ENCODE measurements at regions not wholly inside any gene's neighbourhood (a gene's known extent, or its start where the extent isn't known, plus 50 kb on each side); places are given as distances from the start of the nearest gene placed in this dataset.
A peak's percentile ranks its signal among the peaks of the same experiment; 100 is the strongest.

DNA sequence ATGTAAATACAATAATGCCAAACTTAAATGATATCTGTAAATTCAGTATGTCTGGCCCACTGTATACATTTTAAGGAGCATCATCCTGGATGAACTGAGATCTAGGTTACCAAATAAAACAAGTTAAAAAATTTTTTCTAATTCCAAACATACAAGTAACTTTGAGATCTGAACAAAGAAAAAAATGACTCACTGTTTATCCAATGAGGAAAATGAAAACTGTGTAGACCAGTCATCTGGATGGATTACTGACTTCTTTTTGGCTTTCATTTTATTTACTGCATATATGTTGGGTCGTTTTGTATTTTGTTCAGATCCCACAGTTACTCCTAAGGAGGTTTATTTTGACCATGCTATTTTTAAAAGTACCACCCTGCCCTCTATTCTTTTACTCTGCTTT is 189.8 kb downstream of the RBM43 start:
- H3K27me3 ChIP-seq (replicated peaks; ENCODE audit: control insufficient read depth, insufficient read depth, low read length), result no peaks in the 10 kb centered on the region
- H3K4me3 ChIP-seq (ENCODE audit: low read length), result no peak overlapping the region
- H3K36me3 ChIP-seq (ENCODE audit: control insufficient read depth, insufficient read depth, low read length, severe bottlenecking), result no peaks in the 10 kb centered on the region
- H3K4me1 ChIP-seq (ENCODE audit: control insufficient read depth, insufficient read depth, low read length), result no peaks in the 10 kb centered on the region
- H3K9ac ChIP-seq (ENCODE audit: low read length), result no peak overlapping the region
- no peak for DNase-seq (ENCODE audit: low read depth)
- H3K9me3 ChIP-seq (ENCODE audit: control insufficient read depth, low read length), result no peaks in the 10 kb centered on the region

DNA sequence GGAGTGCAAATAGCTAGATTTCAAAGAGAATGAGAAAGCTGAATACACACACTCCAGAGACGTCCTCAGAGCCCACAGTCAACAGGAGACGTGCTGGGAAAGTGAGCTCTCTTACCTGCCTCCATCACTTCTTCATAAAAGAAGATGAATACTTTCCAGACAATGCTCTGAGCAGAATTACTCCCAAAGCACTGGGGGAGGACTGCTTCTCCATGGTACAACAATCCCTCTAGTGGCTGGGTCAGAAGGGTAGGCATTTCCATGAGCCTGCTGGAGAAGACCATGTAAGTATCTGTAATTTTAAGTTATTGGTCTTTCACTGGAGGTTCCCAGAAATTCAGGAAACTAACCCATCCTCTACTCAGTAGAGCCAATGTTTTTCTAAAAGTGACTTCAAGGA is 190.3 kb downstream of the RBM43 start:
- H3K4me1 ChIP-seq (ENCODE audit: control insufficient read depth, insufficient read depth, low read length), result no peaks in the 10 kb centered on the region
- peak; percentile 67 for DNase-seq (ENCODE audit: low read depth)
- no peak overlapping the region for H3K9ac ChIP-seq (ENCODE audit: low read length)
- no peaks in the 10 kb centered on the region for H3K9me3 ChIP-seq (ENCODE audit: control insufficient read depth, low read length)
- no peak overlapping the region for H3K4me3 ChIP-seq (ENCODE audit: low read length)
- H3K36me3 ChIP-seq (ENCODE audit: control insufficient read depth, insufficient read depth, low read length, severe bottlenecking), result no peaks in the 10 kb centered on the region
- no peaks in the 10 kb centered on the region for H3K27me3 ChIP-seq (replicated peaks; ENCODE audit: control insufficient read depth, insufficient read depth, low read length)

DNA sequence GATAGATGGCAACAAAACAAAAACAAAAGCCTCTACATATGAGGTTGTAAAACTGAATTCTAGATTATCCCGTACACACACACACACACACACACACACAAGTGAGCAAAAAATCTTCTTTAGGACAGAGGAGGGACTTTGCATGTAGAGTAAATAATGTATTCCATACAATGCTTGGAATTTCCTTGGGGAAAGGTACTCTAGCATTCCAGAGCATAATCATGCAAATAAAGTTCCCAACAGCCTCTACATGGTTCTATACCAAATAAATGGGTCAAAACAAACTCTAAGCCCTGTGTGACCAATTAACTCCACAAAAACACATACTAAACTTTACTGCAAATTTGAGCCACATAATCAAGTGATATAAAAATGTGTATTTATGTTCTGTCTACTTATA is 191.4 kb downstream of the RBM43 start:
- no peak overlapping the region for H3K4me3 ChIP-seq (ENCODE audit: low read length)
- DNase-seq (ENCODE audit: low read depth), result no peak
- no peaks in the 10 kb centered on the region for H3K4me1 ChIP-seq (ENCODE audit: control insufficient read depth, insufficient read depth, low read length)
- no peak overlapping the region for H3K9ac ChIP-seq (ENCODE audit: low read length)
- no peaks in the 10 kb centered on the region for H3K27me3 ChIP-seq (replicated peaks; ENCODE audit: control insufficient read depth, insufficient read depth, low read length)
- no peaks in the 10 kb centered on the region for H3K36me3 ChIP-seq (ENCODE audit: control insufficient read depth, insufficient read depth, low read length, severe bottlenecking)
- no peaks in the 10 kb centered on the region for H3K9me3 ChIP-seq (ENCODE audit: control insufficient read depth, low read length)

DNA sequence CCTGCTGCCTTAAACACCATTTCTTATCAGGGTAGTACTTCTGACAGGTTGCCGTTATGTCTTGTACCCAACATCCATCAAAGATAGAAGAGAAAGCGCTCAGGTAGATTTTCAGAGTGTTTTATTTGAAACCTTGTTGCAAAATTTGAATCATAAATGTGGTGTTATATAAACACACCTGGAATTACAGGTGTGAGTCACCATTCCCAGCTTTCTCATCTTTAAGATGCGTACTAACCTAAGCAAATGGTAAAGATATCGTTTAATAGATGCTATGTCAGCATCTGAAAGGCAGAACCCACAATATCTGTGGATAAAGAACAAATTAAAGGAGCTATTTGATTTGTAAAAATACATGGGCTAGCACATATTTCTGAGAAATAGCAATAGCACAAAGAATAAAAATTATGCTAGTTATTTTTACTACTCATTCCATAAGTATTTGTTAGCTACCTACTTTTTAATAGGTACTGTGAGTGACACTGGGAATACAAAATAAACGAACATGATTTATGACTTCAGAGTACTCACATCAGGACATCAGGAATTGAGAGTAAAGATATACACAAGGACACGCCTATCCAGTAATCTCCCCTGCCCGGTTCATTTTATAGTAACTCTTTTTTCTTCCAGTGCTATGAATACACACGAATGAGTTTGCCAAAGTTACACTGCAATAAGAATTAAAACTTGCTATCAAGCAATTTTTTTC is 193.8 kb downstream of the RBM43 start:
- Histone ChIP-seq H3K9ac (ENCODE audit: low read length) (no peak overlapping the region), H3K36me3 (ENCODE audit: control insufficient read depth, insufficient read depth, low read length, severe bottlenecking) (no peaks in the 10 kb centered on the region), H3K4me3 (ENCODE audit: low read length) (no peak overlapping the region), H3K9me3 (ENCODE audit: control insufficient read depth, low read length) (no peaks in the 10 kb centered on the region), H3K4me1 (ENCODE audit: control insufficient read depth, insufficient read depth, low read length) (no peaks in the 10 kb centered on the region), H3K27me3 (replicated peaks; ENCODE audit: control insufficient read depth, insufficient read depth, low read length) (no peaks in the 10 kb centered on the region)
- no peak for DNase-seq (ENCODE audit: low read depth)

DNA sequence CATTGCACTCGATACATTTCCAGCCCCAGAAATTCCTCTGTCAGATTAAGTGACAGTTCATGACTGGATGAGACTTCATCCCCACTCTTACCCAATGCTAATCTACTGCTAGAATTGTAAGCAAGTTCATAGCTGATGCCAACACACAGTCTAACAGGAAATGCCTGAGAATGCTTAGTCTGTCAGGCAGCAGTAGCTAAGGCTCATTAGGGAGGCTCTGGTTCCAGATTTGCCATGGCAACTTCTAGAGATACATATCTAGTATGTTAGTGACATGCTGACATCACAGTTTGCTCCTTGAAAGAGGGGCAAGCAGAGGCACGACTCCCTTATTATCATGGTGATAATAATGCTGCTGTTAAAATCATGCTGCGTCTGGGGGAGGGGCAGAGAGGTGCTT is 198.4 kb downstream of the RBM43 start:
- Histone ChIP-seq H3K4me3 (ENCODE audit: low read length) (no peak overlapping the region), H3K36me3 (ENCODE audit: control insufficient read depth, insufficient read depth, low read length, severe bottlenecking) (no peaks in the 10 kb centered on the region)
- DNase-seq (ENCODE audit: low read depth), result peak; percentile 74

DNA sequence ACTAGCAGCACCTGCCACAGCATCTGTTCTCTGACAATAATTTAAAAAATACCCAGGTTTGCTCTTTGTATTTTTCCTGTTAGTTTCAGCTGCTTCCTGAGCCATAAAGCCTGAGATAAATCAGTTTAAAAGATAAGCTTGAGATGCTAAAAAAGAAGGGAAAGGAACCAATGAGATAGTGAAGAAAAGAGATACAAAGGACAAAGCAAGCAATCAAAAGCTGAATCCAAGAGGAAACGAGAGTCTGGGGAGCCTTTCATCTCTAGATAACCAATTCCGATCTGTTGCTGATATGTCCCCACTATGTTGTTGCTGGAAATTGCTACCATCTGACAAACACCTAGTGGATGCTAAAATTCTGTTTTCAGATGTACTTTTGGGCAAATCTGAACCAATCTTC is 201.4 kb downstream of the RBM43 start:
- Histone ChIP-seq H3K36me3 (ENCODE audit: control insufficient read depth, insufficient read depth, low read length, severe bottlenecking) (no peaks in the 10 kb centered on the region), H3K9ac (ENCODE audit: low read length) (no peak overlapping the region), H3K4me1 (ENCODE audit: control insufficient read depth, insufficient read depth, low read length) (peaks cover 16% of the 10 kb centered on the region), H3K4me3 (ENCODE audit: low read length) (no peak overlapping the region), H3K27me3 (replicated peaks; ENCODE audit: control insufficient read depth, insufficient read depth, low read length) (no peaks in the 10 kb centered on the region), H3K9me3 (ENCODE audit: control insufficient read depth, low read length) (no peaks in the 10 kb centered on the region)
- no peak for DNase-seq (ENCODE audit: low read depth)

More for the DNA sequence above, 198.4 kb downstream of the RBM43 start:
- H3K9ac ChIP-seq (ENCODE audit: low read length), result no peak overlapping the region
- no peaks in the 10 kb centered on the region for H3K4me1 ChIP-seq (ENCODE audit: control insufficient read depth, insufficient read depth, low read length)
- H3K27me3 ChIP-seq (replicated peaks; ENCODE audit: control insufficient read depth, insufficient read depth, low read length), result no peaks in the 10 kb centered on the region
- H3K9me3 ChIP-seq (ENCODE audit: control insufficient read depth, low read length), result no peaks in the 10 kb centered on the region

DNA sequence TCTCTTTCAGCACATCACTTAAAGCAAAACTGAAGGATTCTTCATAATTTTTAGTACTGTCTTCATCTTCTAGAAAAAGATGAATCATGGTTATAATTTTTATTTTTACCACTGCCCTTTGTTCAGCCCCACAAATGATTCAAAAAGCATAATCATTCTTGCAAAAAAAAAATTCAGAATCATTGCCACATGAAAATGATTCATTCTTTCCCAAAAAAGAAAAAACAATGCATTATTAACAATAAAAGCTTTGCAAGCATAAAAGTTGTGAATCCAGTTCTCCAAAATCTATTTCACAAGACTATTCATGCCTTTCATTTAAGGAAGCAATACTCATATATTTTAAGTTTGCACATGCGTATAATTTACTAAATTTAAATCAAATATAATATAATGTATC is 204.8 kb downstream of the RBM43 start:
- Histone ChIP-seq H3K4me3 (ENCODE audit: low read length) (no peak overlapping the region), H3K4me1 (ENCODE audit: control insufficient read depth, insufficient read depth, low read length) (peaks cover 18% of the 10 kb centered on the region)

DNA sequence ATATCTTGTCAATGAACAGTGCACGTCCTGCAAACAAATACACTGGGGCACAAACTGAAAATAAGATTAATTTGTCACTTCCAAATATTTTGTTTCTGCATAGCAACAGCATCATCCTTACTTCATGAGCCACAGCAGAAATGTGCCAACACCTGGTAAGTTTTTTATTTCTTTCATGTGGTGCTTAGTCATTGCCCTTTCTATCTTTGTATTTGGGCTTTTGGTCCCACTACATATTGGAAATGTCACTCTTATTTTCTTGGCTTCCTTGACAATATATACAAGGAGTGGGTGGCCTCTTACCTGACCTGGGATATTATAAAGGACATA is 208.0 kb downstream of the RBM43 start:
- Histone ChIP-seq H3K4me3 (ENCODE audit: low read length) (no peak overlapping the region), H3K9me3 (ENCODE audit: control insufficient read depth, low read length) (no peaks in the 10 kb centered on the region), H3K27me3 (replicated peaks; ENCODE audit: control insufficient read depth, insufficient read depth, low read length) (no peaks in the 10 kb centered on the region), H3K36me3 (ENCODE audit: control insufficient read depth, insufficient read depth, low read length, severe bottlenecking) (no peaks in the 10 kb centered on the region), H3K4me1 (ENCODE audit: control insufficient read depth, insufficient read depth, low read length) (peaks cover 20% of the 10 kb centered on the region), H3K9ac (ENCODE audit: low read length) (no peak overlapping the region)
- no peak for DNase-seq (ENCODE audit: low read depth)

More for the DNA sequence above, 204.8 kb downstream of the RBM43 start:
- H3K36me3 ChIP-seq (ENCODE audit: control insufficient read depth, insufficient read depth, low read length, severe bottlenecking), result no peaks in the 10 kb centered on the region
- H3K27me3 ChIP-seq (replicated peaks; ENCODE audit: control insufficient read depth, insufficient read depth, low read length), result no peaks in the 10 kb centered on the region
- DNase-seq (ENCODE audit: low read depth), result peak; percentile 75
- no peaks in the 10 kb centered on the region for H3K9me3 ChIP-seq (ENCODE audit: control insufficient read depth, low read length)
- peak overlapping the region; percentile 60 for H3K9ac ChIP-seq (ENCODE audit: low read length)

DNA sequence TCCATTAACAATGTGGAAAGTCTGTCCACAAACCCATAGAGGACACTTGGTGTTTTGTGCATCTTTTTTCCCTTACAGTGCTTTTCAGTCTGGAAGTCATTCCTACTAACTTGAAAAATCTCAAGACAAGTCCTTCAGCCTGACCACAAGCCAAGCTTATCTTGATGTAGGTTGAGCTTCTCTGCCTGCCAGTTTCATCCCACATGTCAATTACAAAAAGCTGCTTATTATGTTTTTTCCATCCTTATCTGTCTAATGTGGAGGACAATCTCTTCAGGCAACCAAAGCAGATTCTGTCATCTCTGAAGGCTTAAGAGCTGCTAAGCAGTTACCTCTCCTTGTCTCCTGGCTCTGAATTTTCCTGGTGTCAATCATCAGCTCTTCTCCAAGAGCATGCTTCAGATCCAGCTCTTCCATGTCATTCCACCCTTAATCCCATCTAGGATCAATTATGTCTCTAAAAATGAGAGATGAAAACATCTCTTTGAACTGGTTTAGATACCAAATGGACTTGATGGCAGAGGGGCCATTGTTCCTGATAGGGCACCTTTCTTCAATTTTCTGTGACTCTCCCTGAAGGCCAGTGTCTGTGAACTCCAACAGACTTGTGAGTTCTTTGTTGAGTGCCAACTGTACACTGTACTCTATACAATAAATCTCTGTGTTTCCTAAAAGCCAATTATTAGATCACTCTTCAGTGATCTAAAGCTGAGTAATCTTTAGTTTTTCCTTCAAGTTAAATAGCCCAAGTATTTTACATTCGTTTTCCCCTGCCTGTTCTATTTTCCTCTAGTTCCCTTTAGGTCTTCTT is 208.6 kb downstream of the RBM43 start:
- H3K27me3 ChIP-seq (replicated peaks; ENCODE audit: control insufficient read depth, insufficient read depth, low read length), result no peaks in the 10 kb centered on the region
- H3K4me3 ChIP-seq (ENCODE audit: low read length), result no peak overlapping the region
- no peak overlapping the region for H3K9ac ChIP-seq (ENCODE audit: low read length)
- no peaks in the 10 kb centered on the region for H3K9me3 ChIP-seq (ENCODE audit: control insufficient read depth, low read length)
- no peaks in the 10 kb centered on the region for H3K36me3 ChIP-seq (ENCODE audit: control insufficient read depth, insufficient read depth, low read length, severe bottlenecking)
- H3K4me1 ChIP-seq (ENCODE audit: control insufficient read depth, insufficient read depth, low read length), result peaks cover 20% of the 10 kb centered on the region
- DNase-seq (ENCODE audit: low read depth), result no peak

DNA sequence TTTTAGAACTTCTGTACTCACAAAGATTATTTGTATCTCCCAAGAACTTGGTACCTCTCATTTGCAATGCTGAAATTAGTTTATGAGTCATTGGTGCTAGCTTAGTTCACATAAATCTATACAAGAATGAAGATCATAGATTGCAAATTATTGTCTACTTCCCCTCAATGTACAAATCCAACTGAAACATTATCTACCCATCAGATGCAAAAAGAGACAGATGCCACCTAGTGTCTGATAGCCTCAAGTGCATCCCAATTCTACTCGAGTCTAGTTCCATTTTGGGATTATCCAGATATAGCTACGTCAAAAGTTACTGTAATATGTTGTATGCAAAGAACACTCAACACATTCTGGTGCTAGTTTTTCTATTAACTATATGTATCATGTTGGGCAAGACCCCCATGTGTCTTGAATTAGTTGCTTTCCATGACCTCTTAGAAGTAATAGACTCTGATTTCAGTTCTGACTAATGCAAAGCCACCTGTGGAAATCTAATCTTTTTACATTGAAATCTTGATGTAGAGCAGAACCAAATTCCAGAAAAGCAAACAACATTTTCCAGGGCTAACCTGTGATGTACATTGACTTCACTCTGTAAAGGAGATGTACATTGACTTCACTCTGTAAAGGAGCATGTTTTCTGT is 210.0 kb downstream of the RBM43 start:
- H3K9ac ChIP-seq (ENCODE audit: low read length), result peak overlapping the region; percentile 29
- no peaks in the 10 kb centered on the region for H3K36me3 ChIP-seq (ENCODE audit: control insufficient read depth, insufficient read depth, low read length, severe bottlenecking)
- H3K4me1 ChIP-seq (ENCODE audit: control insufficient read depth, insufficient read depth, low read length), result peaks cover 12% of the 10 kb centered on the region
- no peaks in the 10 kb centered on the region for H3K27me3 ChIP-seq (replicated peaks; ENCODE audit: control insufficient read depth, insufficient read depth, low read length)
- DNase-seq (ENCODE audit: low read depth), result peak; percentile 80
- H3K4me3 ChIP-seq (ENCODE audit: low read length), result no peak overlapping the region
- no peaks in the 10 kb centered on the region for H3K9me3 ChIP-seq (ENCODE audit: control insufficient read depth, low read length)

DNA sequence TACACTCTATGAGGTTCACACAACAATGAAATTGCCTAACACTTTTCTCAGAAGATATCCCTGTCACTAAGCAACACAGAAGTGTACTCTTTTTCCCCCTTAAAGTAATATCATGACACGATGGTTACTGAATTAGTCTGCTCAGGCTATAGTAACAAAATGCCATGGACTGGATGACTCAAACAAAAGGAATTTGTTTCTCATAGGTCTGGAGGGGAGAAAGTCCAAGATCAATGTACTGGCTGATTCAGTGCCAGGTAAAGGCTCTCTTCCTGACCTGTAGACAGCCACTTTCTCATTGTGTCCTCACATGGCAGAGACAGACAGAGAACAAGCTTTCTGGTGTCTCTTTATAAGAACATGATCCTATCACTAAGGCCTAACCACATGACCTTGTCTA is 211.9 kb downstream of the RBM43 start:
- Histone ChIP-seq H3K4me1 (ENCODE audit: control insufficient read depth, insufficient read depth, low read length) (peaks cover 4% of the 10 kb centered on the region), H3K36me3 (ENCODE audit: control insufficient read depth, insufficient read depth, low read length, severe bottlenecking) (no peaks in the 10 kb centered on the region), H3K4me3 (ENCODE audit: low read length) (no peak overlapping the region), H3K9me3 (ENCODE audit: control insufficient read depth, low read length) (no peaks in the 10 kb centered on the region), H3K27me3 (replicated peaks; ENCODE audit: control insufficient read depth, insufficient read depth, low read length) (no peaks in the 10 kb centered on the region), H3K9ac (ENCODE audit: low read length) (no peak overlapping the region)
- DNase-seq (ENCODE audit: low read depth), result peak; percentile 47
